OCI-LY1 (cell line): ENCODE measurements at regions not wholly inside any gene's neighbourhood (a gene's known extent, or its start where the extent isn't known, plus 50 kb on each side); places are given as distances from the start of the nearest gene placed in this dataset.

ENCODE experiments used
- H2AFZ ChIP-seq: fragments of 200-600 bp; sonication (generic), shearing (Covaris generic); 2 replicates; pipeline ENCODE4 v1.6.0; 2014; ENCODE audit warnings: antibody characterized with exemption, mild to moderate bottlenecking, low read length
- H3F3A ChIP-seq: fragments of 200-600 bp; sonication (generic), shearing (Covaris generic); 2 replicates; pipeline ENCODE4 v1.6.0; 2014; ENCODE audit warnings: mild to moderate bottlenecking, antibody characterized with exemption, low read length, moderate library complexity; ENCODE audit not compliant: insufficient read depth
- H3K27ac ChIP-seq: fragments of 200-600 bp; sonication (generic); 2 replicates; pipeline ENCODE4 v1.5.1; 2014; ENCODE audit warnings: low read length, mixed run types, mild to moderate bottlenecking, low read depth; ENCODE audit not compliant: poor library complexity, severe bottlenecking
- H3K27me3 ChIP-seq: fragments of 200-600 bp; sonication (generic); 2 replicates; pipeline ENCODE4 v1.6.0; 2014; ENCODE audit warnings: antibody characterized with exemption, mild to moderate bottlenecking, low read length, moderate library complexity; ENCODE audit not compliant: insufficient read depth
- H3K36me3 ChIP-seq: fragments of 200-600 bp; sonication (generic); 2 replicates; pipeline ENCODE4 v1.6.1; 2014; ENCODE audit warnings: mild to moderate bottlenecking, antibody characterized with exemption, low read length, moderate library complexity, mixed read lengths; ENCODE audit not compliant: insufficient read depth
- H3K4me1 ChIP-seq: fragments of 200-600 bp; sonication (generic); 2 replicates; pipeline ENCODE4 v1.5.1; 2014; ENCODE audit warnings: mild to moderate bottlenecking, low read length, moderate library complexity; ENCODE audit not compliant: insufficient read depth, severe bottlenecking
- H3K4me2 ChIP-seq: fragments of 200-600 bp; sonication (generic), shearing (Covaris generic); 2 replicates; pipeline ENCODE4 v1.6.1; 2014; ENCODE audit warnings: low read length
- H3K4me3 ChIP-seq: fragments of 200-600 bp; sonication (generic); 2 replicates; pipeline ENCODE4 v1.5.1; 2014; ENCODE audit warnings: low read length, low read depth, mild to moderate bottlenecking, mixed read lengths; ENCODE audit not compliant: poor library complexity, severe bottlenecking
- H3K79me2 ChIP-seq: fragments of 200-600 bp; shearing (Covaris generic); 2 replicates; pipeline ENCODE4 v1.6.1; 2016; ENCODE audit warnings: mixed run types, low read length, mixed read lengths; ENCODE audit not compliant: insufficient read depth
- H3K9ac ChIP-seq: fragments of 200-600 bp; sonication (generic), shearing (Covaris generic); 2 replicates; pipeline ENCODE4 v1.6.1; 2014; ENCODE audit warnings: mild to moderate bottlenecking, low read length, mixed read lengths
- H3K9me2 ChIP-seq: fragments of 200-600 bp; sonication (generic), shearing (Covaris generic); 2 replicates; pipeline ENCODE4 v1.6.1; 2014; ENCODE audit warnings: low read depth, mild to moderate bottlenecking, low read length, mixed read lengths
- H3K9me3 ChIP-seq: fragments of 200-600 bp; shearing (Covaris generic); 2 replicates; pipeline ENCODE4 v1.6.1; 2014; ENCODE audit warnings: low read length, mixed read lengths
- H4K20me1 ChIP-seq: fragments of 200-600 bp; sonication (generic), shearing (Covaris generic); 2 replicates; pipeline ENCODE4 v1.6.0; 2016; ENCODE audit warnings: mild to moderate bottlenecking, low read length; ENCODE audit not compliant: insufficient read depth
- EZH2 ChIP-seq: fragments of 200-600 bp; sonication (generic), shearing (Covaris generic); IDR thresholded peaks from 2 replicates; pipeline ENCODE4 v1.8.0; 2017; ENCODE audit warnings: borderline replicate concordance, mixed run types, mild to moderate bottlenecking, antibody characterized with exemption, low read length, moderate library complexity, mixed read lengths
- TF ChIP-seq, protein P1 (sequence below): fragments of 200-600 bp; sonication (generic), shearing (Covaris generic); IDR thresholded peaks from 2 replicates; pipeline ENCODE4 v1.5.1; 2017; ENCODE audit warnings: mild to moderate bottlenecking, antibody characterized with exemption, low read length, moderate library complexity, mixed read lengths

DNA sequence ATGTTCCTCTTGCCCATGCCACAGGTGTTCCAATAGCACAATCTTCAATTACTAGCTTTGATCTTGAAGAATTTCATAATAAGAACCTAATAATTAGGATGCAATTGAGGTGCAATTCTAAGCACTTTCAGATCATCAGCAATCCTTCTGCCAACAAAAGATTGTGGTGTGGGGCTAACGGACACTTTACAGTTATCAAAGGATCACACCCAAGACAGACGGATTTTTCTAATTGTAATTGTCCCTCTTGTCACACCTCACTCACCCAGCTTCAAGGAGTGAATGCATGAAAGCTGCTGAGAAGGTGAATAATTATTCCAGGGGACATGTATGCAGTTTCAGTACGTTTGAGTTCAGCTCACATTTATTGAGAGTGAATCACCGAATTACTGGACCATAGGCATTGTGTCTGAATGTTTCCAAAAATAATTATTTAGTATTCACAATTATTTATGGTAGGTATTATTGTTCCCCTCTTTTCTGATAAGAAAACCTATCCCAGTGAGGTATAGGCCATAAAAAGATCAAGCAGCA is 438.5 kb upstream of the TRIB2 start:
- Histone ChIP-seq H2AFZ (no peak overlapping the region), H3K4me2 (no peak overlapping the region)

DNA sequence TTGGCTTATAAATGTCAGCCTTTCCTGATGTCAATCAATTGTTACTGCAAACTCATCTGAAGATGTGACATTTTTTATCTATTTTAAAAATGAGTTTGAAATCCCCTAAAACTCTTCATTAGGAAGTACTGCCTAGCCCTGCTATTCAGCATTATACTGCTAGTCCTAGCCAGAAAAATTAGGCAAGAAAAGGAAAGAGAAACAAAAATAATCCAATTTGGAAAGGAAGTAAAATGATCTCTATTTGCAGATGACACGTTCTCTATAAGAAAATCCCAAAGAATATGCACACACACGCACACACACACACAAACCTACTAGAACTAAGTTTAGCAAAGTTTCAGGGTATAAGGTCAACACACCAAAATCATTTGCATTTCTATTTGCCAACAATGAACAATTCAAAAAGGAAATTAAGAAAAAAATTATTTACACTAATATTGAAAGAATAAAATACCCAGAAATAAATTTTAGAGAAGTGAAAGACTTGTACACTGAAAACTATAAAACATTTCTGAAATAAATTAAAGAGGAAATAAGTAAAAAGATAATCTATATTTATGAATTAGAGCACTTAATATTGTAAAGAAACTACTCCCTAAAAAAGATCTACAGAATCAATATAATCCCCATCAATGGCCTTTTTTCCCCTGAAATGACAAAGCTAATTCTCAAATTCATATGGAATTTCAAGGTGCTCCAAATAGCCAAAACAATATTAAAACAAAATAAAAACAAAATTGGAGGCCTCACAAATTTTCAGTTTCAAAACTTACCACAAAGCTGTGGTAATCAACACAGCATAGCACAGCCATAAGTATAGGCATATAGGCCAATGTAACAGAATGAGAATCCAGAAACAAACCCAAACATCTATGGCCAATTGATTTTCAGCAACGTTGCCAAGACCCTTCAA is 433.7 kb upstream of the TRIB2 start:
- Histone ChIP-seq H3F3A (no peaks in the 10 kb centered on the region), H2AFZ (no peak overlapping the region), H3K9me3 (no peaks in the 10 kb centered on the region), H3K9ac (no peak overlapping the region), H3K79me2 (no peaks in the 10 kb centered on the region), H3K4me3 (no peak overlapping the region), H3K36me3 (no peaks in the 10 kb centered on the region), H4K20me1 (no peaks in the 10 kb centered on the region), H3K4me1 (no peaks in the 10 kb centered on the region), H3K9me2 (no peaks in the 10 kb centered on the region), H3K27ac (no peak overlapping the region), H3K4me2 (no peak overlapping the region), H3K27me3 (no peaks in the 10 kb centered on the region)
- TF ChIP-seq EZH2: no peak
- TF ChIP-seq, protein P1, sequence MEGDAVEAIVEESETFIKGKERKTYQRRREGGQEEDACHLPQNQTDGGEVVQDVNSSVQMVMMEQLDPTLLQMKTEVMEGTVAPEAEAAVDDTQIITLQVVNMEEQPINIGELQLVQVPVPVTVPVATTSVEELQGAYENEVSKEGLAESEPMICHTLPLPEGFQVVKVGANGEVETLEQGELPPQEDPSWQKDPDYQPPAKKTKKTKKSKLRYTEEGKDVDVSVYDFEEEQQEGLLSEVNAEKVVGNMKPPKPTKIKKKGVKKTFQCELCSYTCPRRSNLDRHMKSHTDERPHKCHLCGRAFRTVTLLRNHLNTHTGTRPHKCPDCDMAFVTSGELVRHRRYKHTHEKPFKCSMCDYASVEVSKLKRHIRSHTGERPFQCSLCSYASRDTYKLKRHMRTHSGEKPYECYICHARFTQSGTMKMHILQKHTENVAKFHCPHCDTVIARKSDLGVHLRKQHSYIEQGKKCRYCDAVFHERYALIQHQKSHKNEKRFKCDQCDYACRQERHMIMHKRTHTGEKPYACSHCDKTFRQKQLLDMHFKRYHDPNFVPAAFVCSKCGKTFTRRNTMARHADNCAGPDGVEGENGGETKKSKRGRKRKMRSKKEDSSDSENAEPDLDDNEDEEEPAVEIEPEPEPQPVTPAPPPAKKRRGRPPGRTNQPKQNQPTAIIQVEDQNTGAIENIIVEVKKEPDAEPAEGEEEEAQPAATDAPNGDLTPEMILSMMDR: no peak

More for the DNA sequence above, 438.5 kb upstream of the TRIB2 start:
- Histone ChIP-seq H3K4me1 (peaks cover 9% of the 10 kb centered on the region), H3F3A (no peaks in the 10 kb centered on the region), H3K36me3 (no peaks in the 10 kb centered on the region), H3K9me3 (no peaks in the 10 kb centered on the region), H4K20me1 (no peaks in the 10 kb centered on the region), H3K27ac (no peak overlapping the region), H3K79me2 (no peaks in the 10 kb centered on the region), H3K9ac (no peak overlapping the region), H3K4me3 (no peak overlapping the region), H3K9me2 (no peaks in the 10 kb centered on the region), H3K27me3 (no peaks in the 10 kb centered on the region)
- TF ChIP-seq, protein P1: no peak
- no peak for TF ChIP-seq EZH2

DNA sequence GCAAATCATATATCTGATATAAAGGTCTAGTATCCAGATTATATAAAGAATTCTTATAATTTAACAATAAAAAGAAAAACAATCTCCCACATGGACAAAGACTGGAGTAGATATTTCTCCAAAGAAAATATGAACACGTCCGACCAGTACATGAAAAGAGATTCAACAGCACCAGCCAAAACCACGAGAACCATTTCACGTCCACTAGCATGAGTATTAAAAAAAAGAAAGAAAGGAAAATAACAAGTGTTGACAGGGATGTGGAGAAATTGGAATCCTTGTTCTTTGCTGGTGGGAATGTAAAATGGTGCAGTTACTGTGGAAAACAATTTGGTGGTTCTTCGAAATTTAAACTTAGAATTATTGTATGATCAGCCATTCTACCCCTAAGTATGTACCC is 432.7 kb upstream of the TRIB2 start:
- Histone ChIP-seq H3K36me3 (no peaks in the 10 kb centered on the region), H3K4me1 (no peaks in the 10 kb centered on the region), H4K20me1 (no peaks in the 10 kb centered on the region), H3K9me3 (no peaks in the 10 kb centered on the region), H3F3A (no peaks in the 10 kb centered on the region), H3K79me2 (no peaks in the 10 kb centered on the region), H3K27me3 (no peaks in the 10 kb centered on the region), H2AFZ (no peak overlapping the region), H3K9me2 (no peaks in the 10 kb centered on the region), H3K4me3 (no peak overlapping the region), H3K4me2 (no peak overlapping the region), H3K9ac (no peak overlapping the region), H3K27ac (no peak overlapping the region)
- TF ChIP-seq EZH2: no peak
- TF ChIP-seq, protein P1: no peak
